ENCODE measurements at regions not wholly inside any gene's neighbourhood (a gene's known extent, or its start where the extent isn't known, plus 50 kb on each side); places are given as distances from the start of the nearest gene placed in this dataset.
"Not testable (repeated sequence)": the region's sequence is repeated elsewhere in the genome, so short reads cannot be mapped to it uniquely, and the experiment has no call there.

- no peak for DNase-seq (ENCODE audit: low read depth in 4 of 4, low spot score in 1 of 4)
Measured at GRCh38 chr7:79964463-79964862, 170.2 kb upstream of the GNAI1 start.

- no peak for DNase-seq (ENCODE audit: low read depth in 4 of 4, low spot score in 1 of 4)
Measured at GRCh38 chr7:79953130-79953529, 181.5 kb upstream of the GNAI1 start.

- DNase-seq (ENCODE audit: low read depth in 4 of 4, low spot score in 1 of 4), result no peak
Measured at GRCh38 chr7:79952399-79952798, 182.2 kb upstream of the GNAI1 start.

DNA sequence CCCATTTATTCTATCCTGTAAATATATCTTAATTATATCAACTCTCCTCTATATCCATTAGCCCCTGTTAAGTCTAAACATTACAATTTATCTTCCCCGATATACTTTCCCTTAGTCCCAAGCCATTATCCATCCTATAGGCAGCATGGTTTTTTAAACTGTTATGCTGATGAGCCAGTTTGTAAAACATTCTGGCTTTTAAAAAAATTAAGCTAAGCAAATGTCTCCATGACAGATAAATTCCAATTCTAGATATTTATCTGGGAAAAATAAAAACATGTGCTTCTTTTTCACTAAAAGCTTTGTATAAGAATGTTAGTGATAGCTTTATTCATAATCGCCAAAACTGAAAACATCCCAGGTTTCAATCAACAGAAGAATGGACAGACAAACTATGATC, 183.2 kb upstream of the GNAI1 start:
- DNase-seq (ENCODE audit: low read depth in 4 of 4, low spot score in 1 of 4), result no peak

DNA sequence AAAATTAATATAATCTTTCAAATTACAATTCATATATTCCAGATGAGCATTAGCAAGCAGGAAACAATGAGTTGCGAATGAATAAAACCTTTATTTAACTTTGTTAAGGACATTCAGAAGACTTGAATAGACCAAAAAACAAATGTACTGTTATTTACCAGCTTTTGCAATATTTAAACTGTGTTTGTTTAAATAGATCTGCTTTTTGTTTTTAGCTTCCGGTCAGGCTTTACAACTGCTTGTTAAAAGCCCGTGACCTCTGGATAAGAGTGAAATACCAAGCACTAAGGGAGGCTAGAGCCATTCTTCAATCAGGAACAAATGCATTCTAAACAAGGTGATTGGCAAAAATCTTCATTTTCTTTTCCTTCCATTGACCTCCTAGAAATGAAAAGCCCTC, 184.9 kb upstream of the GNAI1 start:
- DNase-seq (ENCODE audit: low read depth in 4 of 4, low spot score in 1 of 4), result no peak

DNA sequence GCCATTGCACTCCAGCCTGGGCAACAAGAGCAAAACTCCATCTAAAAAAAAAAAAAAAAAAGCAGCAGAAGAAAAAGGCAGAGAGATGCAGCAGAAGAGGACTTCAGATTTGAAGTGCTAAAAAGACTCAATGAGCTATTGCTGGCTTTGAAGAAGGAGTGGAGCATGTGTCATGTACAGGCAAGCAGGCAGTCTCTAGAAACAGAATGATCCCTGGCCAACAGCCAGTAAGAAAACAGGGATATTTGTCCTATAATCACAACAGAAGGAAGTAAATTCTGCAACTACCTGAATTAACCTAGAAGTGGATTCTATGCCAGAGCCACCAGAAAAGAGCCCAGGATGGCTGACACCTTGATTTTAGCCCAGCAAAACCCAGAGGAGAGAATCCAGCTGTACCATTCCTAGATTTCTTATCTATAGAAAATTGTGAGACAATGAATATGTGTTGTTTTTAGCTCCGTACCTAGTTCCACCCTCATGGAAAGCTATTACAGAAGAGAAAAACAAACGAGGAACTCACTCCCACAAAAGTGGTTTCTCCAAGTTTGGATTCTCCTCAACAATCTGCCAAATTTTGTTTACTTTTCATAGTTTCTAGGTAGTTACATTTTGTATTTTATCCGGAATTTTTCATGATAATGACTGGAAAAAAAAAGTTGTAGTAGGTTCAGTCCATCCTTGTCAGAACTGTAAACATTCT, 198.2 kb upstream of the GNAI1 start:
- no peak for DNase-seq (ENCODE audit: low read depth in 4 of 4, low spot score in 1 of 4)

GRCh38 chr7:79934727-79935126, 199.9 kb upstream of the GNAI1 start:
- DNase-seq (ENCODE audit: low read depth in 4 of 4, low spot score in 1 of 4), result no peak

GRCh38 chr7:79933144-79933543, 201.5 kb upstream of the GNAI1 start:
- DNase-seq (ENCODE audit: low read depth in 4 of 4, low spot score in 1 of 4), result no peak

- DNase-seq (ENCODE audit: low read depth in 4 of 4, low spot score in 1 of 4), result no peak
Measured at GRCh38 chr7:79930604-79931003, 204.0 kb upstream of the GNAI1 start.

- DNase-seq (ENCODE audit: low read depth in 4 of 4, low spot score in 1 of 4), result no peak
Measured at GRCh38 chr7:79927116-79927515, 207.5 kb upstream of the GNAI1 start.

DNA sequence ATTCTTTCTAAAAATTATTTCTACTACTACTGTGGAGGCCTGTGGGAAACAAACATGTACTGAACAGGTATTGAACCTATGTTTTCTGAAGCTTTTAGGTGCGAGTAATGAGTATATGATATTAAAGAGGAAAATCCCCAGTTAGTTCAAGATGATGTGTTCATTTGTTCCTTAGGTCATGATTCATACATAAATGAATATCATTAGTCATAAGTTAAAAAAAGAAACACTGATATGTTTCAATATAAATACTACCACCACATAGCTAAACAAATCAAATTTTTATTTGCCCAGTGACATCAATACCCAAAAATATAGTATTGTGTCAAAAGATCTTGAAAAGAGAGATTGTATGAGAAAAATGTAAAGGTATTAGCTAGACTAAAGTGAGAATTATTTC, 210.7 kb upstream of the GNAI1 start:
- DNase-seq (ENCODE audit: low read depth in 4 of 4, low spot score in 1 of 4), result no peak

GRCh38 chr7:79922894-79923293, 211.7 kb upstream of the GNAI1 start:
- DNase-seq (ENCODE audit: low read depth in 4 of 4, low spot score in 1 of 4), result no peak

- DNase-seq (ENCODE audit: low read depth in 4 of 4, low spot score in 1 of 4), result no peak
Measured at GRCh38 chr7:79921976-79922375, 212.7 kb upstream of the GNAI1 start.

DNA sequence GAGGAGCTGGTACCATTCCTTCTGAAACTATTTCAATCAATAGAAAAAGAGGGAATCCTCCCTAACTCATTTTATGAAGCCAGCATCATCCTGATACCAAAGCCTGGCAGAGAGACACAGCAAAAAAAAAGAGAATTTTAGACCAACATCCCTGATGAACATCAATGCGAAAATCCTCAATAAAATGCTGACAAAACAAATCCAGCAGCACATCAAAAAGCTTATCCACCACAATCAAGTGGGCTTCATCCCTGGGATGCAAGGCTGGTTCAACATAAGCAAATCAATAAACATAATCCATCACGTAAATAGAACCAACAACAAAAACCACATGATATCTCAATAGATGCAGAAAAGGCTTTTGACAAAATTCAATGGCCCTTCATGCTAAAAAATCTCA, 216.0 kb upstream of the GNAI1 start:
- not testable (repeated sequence) for DNase-seq (ENCODE audit: low read depth in 4 of 4, low spot score in 1 of 4)

DNA sequence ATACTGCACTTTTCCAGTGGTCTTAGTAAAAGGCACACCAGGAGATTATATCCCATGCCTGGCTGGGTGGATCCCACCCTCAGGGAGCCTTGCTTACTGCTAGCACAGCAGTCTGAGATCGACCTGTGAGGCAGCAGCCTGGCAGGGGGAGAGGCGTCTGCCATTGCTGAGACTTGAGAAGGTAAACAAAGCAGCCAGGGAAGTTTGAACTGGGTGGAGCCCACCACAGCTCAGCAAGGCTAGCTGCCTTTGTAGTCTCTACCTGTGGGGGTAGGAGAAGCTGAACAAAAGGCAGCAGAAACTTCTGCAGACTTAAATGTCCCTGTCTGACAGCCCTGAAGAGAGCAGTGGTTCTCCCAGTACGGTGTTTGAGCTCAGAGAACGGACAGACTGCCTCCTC, 219.3 kb upstream of the GNAI1 start:
- not testable (repeated sequence) for DNase-seq (ENCODE audit: low read depth in 4 of 4, low spot score in 1 of 4)

DNA sequence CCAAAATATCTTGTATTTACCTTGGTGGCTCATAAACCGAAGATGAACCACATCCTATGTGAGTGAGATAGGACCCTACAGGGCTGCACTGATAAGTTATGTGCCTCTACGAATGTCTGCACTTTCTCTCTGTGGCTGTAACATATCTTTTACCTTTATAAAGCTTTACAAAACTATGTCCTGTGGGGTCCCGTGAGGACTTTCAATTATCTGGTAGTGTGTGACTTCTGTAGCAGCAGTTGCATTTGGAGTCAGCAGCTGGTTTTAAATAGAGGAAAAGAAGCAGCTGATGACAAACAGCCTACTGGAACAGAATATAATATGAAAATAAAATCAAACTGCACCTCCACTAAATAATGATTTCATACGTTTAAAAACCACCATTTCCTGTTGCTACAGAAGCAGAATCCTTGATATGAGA, 222.4 kb upstream of the GNAI1 start:
- DNase-seq (ENCODE audit: low read depth in 4 of 4, low spot score in 1 of 4), result no peak

GRCh38 chr7:79911420-79911819, 223.2 kb upstream of the GNAI1 start:
- DNase-seq (ENCODE audit: low read depth in 4 of 4, low spot score in 1 of 4), result no peak

DNA sequence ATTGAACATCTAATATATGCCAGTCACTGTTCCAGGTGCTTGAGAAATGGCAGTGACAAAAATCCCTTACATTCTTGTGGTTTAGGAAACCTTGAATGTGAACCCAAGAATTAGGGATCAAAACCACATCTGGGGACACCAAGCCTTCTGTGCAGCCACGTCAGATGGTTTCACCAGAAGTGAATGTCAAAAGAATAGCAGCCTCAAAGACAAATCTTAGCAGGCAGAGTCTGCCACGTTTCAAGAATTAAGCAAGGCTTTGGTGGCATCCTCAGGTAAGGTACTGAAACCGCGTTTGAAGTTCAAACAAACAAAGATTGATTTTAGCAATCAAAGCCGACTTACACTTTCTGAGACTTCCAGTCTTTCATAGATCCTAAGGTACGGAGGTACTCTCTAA, 225.5 kb upstream of the GNAI1 start:
- no peak for DNase-seq (ENCODE audit: low read depth in 4 of 4, low spot score in 1 of 4)

DNA sequence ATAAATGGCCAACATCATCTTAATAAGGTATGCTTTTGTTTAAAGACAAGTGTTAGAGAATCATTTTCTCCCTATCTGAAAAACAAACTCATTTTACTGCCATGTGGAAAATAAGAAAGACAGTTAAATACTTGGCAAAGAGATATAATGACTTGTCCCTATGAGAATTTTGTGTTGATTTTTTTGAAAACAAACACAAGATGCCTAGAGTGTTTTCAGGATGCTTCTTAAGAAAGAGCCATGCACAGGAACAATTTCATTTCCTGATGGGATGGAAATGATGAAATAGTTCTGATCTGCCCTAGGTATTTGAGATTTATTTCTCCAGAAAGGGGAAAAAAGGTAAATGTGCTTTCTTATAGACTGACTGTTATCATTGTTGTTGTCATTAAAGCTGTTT, 237.5 kb upstream of the GNAI1 start:
- DNase-seq (ENCODE audit: low read depth in 4 of 4, low spot score in 1 of 4), result no peak

DNA sequence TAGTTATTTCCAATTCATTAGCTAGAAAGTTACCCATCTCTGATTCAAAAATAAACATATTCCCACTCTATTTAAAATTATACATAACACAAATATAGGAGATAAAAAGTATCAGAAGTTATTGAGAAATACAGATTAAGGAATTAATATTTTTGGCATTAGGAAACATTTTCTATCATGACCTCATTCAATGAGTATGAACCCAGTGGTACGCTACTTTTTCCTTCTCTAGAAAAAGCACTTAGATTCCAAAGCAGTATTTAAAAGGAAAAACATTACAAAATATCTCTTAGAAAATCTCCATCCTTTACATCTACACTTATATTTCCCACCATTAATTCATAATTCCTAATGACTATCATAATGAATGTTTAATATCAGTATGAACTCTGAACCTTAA, 240.6 kb upstream of the GNAI1 start:
- no peak for DNase-seq (ENCODE audit: low read depth in 4 of 4, low spot score in 1 of 4)

GRCh38 chr7:79882922-79883321, 251.7 kb upstream of the GNAI1 start:
- DNase-seq (ENCODE audit: low read depth in 4 of 4, low spot score in 1 of 4), result no peak

GRCh38 chr7:79880312-79880711, 254.3 kb upstream of the GNAI1 start:
- DNase-seq (ENCODE audit: low read depth in 4 of 4, low spot score in 1 of 4), result no peak

- no peak for DNase-seq (ENCODE audit: low read depth in 4 of 4, low spot score in 1 of 4)
Measured at GRCh38 chr7:79877874-79878465, 256.7 kb upstream of the GNAI1 start.
